ENCODE measurements at regions not wholly inside any gene's neighbourhood (a gene's known extent, or its start where the extent isn't known, plus 50 kb on each side); places are given as distances from the start of the nearest gene placed in this dataset.

- DNase-seq (ENCODE audit: low read depth) = no peak
These were observed 362.4 kb upstream of the ZNF385D start for GRCh38 chr3:22113453-22113852.

- no peak for DNase-seq (ENCODE audit: low read depth)
These were observed 364.6 kb upstream of the ZNF385D start for GRCh38 chr3:22115581-22115980.

- no peak for DNase-seq (ENCODE audit: low read depth)
These were observed 366.1 kb upstream of the ZNF385D start for GRCh38 chr3:22117091-22117490.

- no peak for DNase-seq (ENCODE audit: low read depth)
These were observed 366.8 kb upstream of the ZNF385D start for GRCh38 chr3:22117751-22118346.

- no peak for DNase-seq (ENCODE audit: low read depth)
These were observed 367.5 kb upstream of the ZNF385D start for GRCh38 chr3:22118542-22118941.

GRCh38 chr3:22121068-22121701, 370.2 kb upstream of the ZNF385D start:
- DNase-seq (ENCODE audit: low read depth) = no peak

- no peak for DNase-seq (ENCODE audit: low read depth)
These were observed 371.6 kb upstream of the ZNF385D start for GRCh38 chr3:22122567-22122966.

- DNase-seq (ENCODE audit: low read depth) = no peak
These were observed 378.1 kb upstream of the ZNF385D start for GRCh38 chr3:22129101-22129500.

GRCh38 chr3:22141769-22142168, 390.8 kb upstream of the ZNF385D start:
- DNase-seq (ENCODE audit: low read depth) = no peak

GRCh38 chr3:22147161-22147560, 396.2 kb upstream of the ZNF385D start:
- DNase-seq (ENCODE audit: low read depth) = no peak

- no peak for DNase-seq (ENCODE audit: low read depth)
These were observed 405.9 kb upstream of the ZNF385D start for GRCh38 chr3:22156868-22157267.

- DNase-seq (ENCODE audit: low read depth) = no peak
These were observed 406.8 kb upstream of the ZNF385D start for GRCh38 chr3:22157848-22158247.

- no peak for DNase-seq (ENCODE audit: low read depth)
These were observed 408.1 kb upstream of the ZNF385D start for GRCh38 chr3:22159004-22159695.

- DNase-seq (ENCODE audit: low read depth) = no peak
These were observed 410.3 kb upstream of the ZNF385D start for GRCh38 chr3:22161315-22161714.

GRCh38 chr3:22170370-22170769, 419.4 kb upstream of the ZNF385D start:
- no peak for DNase-seq (ENCODE audit: low read depth)

- DNase-seq (ENCODE audit: low read depth) = no peak
These were observed 422.0 kb upstream of the ZNF385D start for GRCh38 chr3:22172964-22173363.

- DNase-seq (ENCODE audit: low read depth) = no peak
These were observed 424.9 kb upstream of the ZNF385D start for GRCh38 chr3:22175947-22176346.

- DNase-seq (ENCODE audit: low read depth) = no peak
These were observed 425.9 kb upstream of the ZNF385D start for GRCh38 chr3:22176911-22177310.

GRCh38 chr3:22189616-22190015, 438.6 kb upstream of the ZNF385D start:
- no peak for DNase-seq (ENCODE audit: low read depth)

- no peak for DNase-seq (ENCODE audit: low read depth)
These were observed 448.1 kb upstream of the ZNF385D start for GRCh38 chr3:22199095-22199494.

- DNase-seq (ENCODE audit: low read depth) = no peak
These were observed 457.8 kb upstream of the ZNF385D start for GRCh38 chr3:22208844-22209243.

GRCh38 chr3:22209578-22209977, 458.6 kb upstream of the ZNF385D start:
- no peak for DNase-seq (ENCODE audit: low read depth)

GRCh38 chr3:22210693-22211092, 459.7 kb upstream of the ZNF385D start:
- DNase-seq (ENCODE audit: low read depth) = no peak

All from T follicular helper cell (primary cell).